ENCODE measurements at regions not wholly inside any gene's neighbourhood (a gene's known extent, or its start where the extent isn't known, plus 50 kb on each side); places are given as distances from the start of the nearest gene placed in this dataset.

DNA sequence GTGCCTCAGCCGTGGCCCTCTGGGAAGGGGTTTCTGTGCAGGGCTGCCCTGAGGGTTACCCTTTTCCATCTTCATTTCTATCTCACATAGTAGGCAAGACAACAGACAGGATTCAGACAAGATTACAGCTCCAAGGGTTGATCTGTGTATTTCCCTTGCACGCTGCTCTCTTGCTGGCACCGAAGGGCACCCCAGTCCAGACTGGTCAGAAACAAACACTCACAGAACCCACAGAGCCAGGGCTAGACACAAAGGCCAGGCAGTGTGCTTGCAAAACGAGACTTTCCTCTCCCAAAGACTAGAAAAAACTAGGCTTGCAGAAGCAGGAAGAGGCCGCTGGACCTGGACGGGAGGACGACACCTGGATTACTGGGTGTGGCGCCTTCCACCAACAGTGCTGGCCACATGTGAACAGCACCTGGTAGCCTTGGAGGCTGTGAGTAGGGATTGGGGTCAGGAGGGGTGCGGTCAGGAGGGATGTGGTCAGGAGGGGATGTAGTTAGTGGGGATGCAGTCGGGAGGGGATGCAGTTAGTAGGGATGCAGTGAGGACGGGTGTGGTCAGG lies 96.8 kb downstream of the BDH1 start:
- TF ChIP-seq EZH2phosphoT487 (IDR thresholded peaks at IDR 0.05; ENCODE audit: insufficient read depth, low read depth) (no peak), EZH2 (IDR thresholded peaks at IDR 0.05; ENCODE audit: insufficient read depth, poor library complexity, severe bottlenecking) (no peak)
